ENCODE measurements at regions not wholly inside any gene's neighbourhood (a gene's known extent, or its start where the extent isn't known, plus 50 kb on each side); places are given as distances from the start of the nearest gene placed in this dataset.
A peak's percentile ranks its signal among the peaks of the same experiment; 100 is the strongest.

- H3K27ac ChIP-seq: no peak overlapping the region
- H3K36me3 ChIP-seq (ENCODE audit: low read depth, missing control alignments): no peaks in the 10 kb centered on the region
- 88 to 90% methylated on average over 4 of the region's 4 CpGs for WGBS, 2 donors
- intact Hi-C loops (cut with DNase I; ENCODE audit: low total_unique reads): no loop called here
- no peaks in the 10 kb centered on the region for H3K9me3 ChIP-seq
- no peaks in the 10 kb centered on the region for H3K27me3 ChIP-seq
- TF ChIP-seq POLR2A (IDR thresholded peaks at IDR 0.05) (no peak), CTCF (IDR thresholded peaks at IDR 0.05) (no peak)
- H3K4me1 ChIP-seq: no peaks in the 10 kb centered on the region
- H3K4me3 ChIP-seq: no peak overlapping the region
- no peak for DNase-seq
Measured at GRCh38 chr2:175323162-175323561, 141.7 kb upstream of the ATP5MC3 start.

DNA sequence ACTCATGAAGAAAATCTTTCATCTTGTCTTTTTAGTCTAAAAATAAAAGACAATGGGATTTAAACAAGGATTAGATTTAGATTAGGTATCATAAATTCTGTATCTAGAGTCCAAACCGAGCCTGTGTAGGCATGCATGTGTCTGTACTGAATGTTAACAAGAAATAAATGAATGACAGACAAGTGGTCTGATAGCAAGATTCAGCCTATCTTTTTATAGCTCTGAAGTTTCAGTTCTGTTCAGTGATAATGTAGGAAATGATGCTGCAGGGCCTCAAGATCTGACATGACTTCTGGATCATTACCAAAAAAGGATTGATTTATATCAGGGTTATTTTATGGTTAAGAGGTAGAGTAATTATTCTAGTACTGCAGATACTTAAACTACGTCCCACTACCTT lies 137.0 kb upstream of the ATP5MC3 start:
- intact Hi-C loops (cut with DNase I; ENCODE audit: low total_unique reads): no loop called here
- H3K36me3 ChIP-seq (ENCODE audit: low read depth, missing control alignments): no peaks in the 10 kb centered on the region
- WGBS, 2 donors: 69% methylated on average over 2 of the region's 2 CpGs
- no peak for TF ChIP-seq POLR2A (IDR thresholded peaks at IDR 0.05)
- no peak overlapping the region for H3K27ac ChIP-seq
- H3K4me3 ChIP-seq: no peak overlapping the region
- H3K9me3 ChIP-seq: no peaks in the 10 kb centered on the region
- H3K4me1 ChIP-seq: no peaks in the 10 kb centered on the region
- H3K27me3 ChIP-seq: no peaks in the 10 kb centered on the region
- no peak for DNase-seq

GRCh38 chr2:175317751-175318150 lies 136.2 kb upstream of the ATP5MC3 start:
- Histone ChIP-seq H3K9me3 (no peaks in the 10 kb centered on the region), H3K36me3 (ENCODE audit: low read depth, missing control alignments) (no peaks in the 10 kb centered on the region), H3K27me3 (no peaks in the 10 kb centered on the region), H3K4me1 (no peaks in the 10 kb centered on the region), H3K27ac (no peak overlapping the region), H3K4me3 (no peak overlapping the region)
- TF ChIP-seq POLR2A (IDR thresholded peaks at IDR 0.05) (no peak), CTCF (IDR thresholded peaks at IDR 0.05) (no peak)
- intact Hi-C loops (cut with DNase I; ENCODE audit: low total_unique reads): no loop called here
- WGBS, 2 donors: 86 to 91% methylated on average over 2 of the region's 2 CpGs
- DNase-seq: no peak

DNA sequence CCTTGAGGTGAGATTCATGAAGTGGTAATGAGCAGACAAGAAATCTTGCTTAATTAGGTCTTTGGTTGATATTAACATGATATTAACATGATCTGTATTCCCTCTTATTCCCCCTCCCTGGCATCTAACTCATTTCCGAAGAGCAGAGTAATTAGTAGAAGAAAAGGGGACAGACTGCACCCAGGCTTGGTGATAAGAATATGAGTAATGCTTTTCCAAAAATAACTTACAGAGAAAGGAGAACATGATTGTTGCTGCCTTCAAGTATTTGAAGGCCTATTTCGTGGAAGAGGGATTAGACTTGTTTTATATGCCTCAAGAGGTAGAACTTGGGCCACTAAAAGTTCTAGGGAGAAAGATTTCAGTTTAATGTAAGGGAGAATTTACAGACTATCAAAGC lies 130.6 kb upstream of the ATP5MC3 start:
- no peak for TF ChIP-seq POLR2A (IDR thresholded peaks at IDR 0.05)
- TF ChIP-seq CTCF (IDR thresholded peaks at IDR 0.05): no peak

DNA sequence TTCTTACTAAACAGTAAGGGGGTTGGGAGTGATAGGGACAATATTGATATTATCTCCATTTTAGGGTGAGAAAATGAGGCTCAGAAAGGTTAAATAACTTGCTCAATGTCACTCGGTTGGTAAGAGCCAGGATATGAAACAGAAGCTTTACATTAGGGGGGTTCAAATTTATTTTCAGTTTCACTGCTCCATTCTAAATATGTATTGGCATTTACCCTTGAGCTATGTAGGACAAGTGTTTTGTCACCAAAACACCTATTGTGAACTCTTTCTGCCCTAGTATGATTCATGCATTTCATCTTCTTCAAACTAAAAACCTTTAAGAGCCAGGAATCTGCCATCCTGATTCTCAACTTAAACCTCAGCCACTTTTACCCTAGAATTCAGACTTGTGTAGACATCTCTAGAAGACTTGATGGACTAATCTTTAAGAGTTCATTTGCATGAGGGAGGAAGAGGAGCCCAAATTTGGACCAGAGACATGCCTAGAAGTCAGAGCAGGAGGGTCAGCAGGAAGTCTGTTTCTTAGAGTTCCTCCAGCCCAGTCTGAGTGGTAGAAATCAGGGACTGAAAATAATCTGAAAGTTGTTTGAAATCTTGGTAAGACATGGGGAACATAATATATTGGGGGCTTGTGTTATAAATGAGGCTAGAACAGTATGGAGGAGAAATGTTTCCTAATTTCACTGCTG lies 129.4 kb upstream of the ATP5MC3 start:
- H3K9me3 ChIP-seq: no peaks in the 10 kb centered on the region
- intact Hi-C loops (cut with DNase I; ENCODE audit: low total_unique reads): no loop called here
- no peak for DNase-seq
- H3K36me3 ChIP-seq (ENCODE audit: low read depth, missing control alignments): no peaks in the 10 kb centered on the region
- H3K4me1 ChIP-seq: no peaks in the 10 kb centered on the region
- H3K27ac ChIP-seq: no peak overlapping the region
- WGBS, 2 donors: 82 to 94% methylated on average over 1 of the region's 1 CpG
- TF ChIP-seq POLR2A (IDR thresholded peaks at IDR 0.05): no peak
- no peaks in the 10 kb centered on the region for H3K27me3 ChIP-seq
- H3K4me3 ChIP-seq: no peak overlapping the region

More for the DNA sequence above, 130.6 kb upstream of the ATP5MC3 start:
- no peaks in the 10 kb centered on the region for H3K36me3 ChIP-seq (ENCODE audit: low read depth, missing control alignments)
- no peaks in the 10 kb centered on the region for H3K9me3 ChIP-seq
- no peaks in the 10 kb centered on the region for H3K4me1 ChIP-seq
- H3K4me3 ChIP-seq: no peak overlapping the region
- WGBS, 2 donors: 27 to 29% methylated on average over 2 of the region's 2 CpGs
- H3K27ac ChIP-seq: no peak overlapping the region
- intact Hi-C loops (cut with DNase I; ENCODE audit: low total_unique reads): no loop called here
- no peak for DNase-seq
- H3K27me3 ChIP-seq: no peaks in the 10 kb centered on the region

GRCh38 chr2:175309799-175310198 lies 128.3 kb upstream of the ATP5MC3 start:
- intact Hi-C loops (cut with DNase I; ENCODE audit: low total_unique reads): no loop called here
- 62 to 69% methylated on average over 3 of the region's 3 CpGs for WGBS, 2 donors
- Histone ChIP-seq H3K9me3 (no peaks in the 10 kb centered on the region), H3K27ac (no peak overlapping the region), H3K4me3 (no peak overlapping the region), H3K36me3 (ENCODE audit: low read depth, missing control alignments) (no peaks in the 10 kb centered on the region), H3K27me3 (no peaks in the 10 kb centered on the region), H3K4me1 (no peaks in the 10 kb centered on the region)
- TF ChIP-seq CTCF (IDR thresholded peaks at IDR 0.05): peak in 1 of 3 experiments; percentile 45
- no peak for TF ChIP-seq POLR2A (IDR thresholded peaks at IDR 0.05)
- peak; percentile 20 for DNase-seq

Measured in testis (tissue), 2 donors.